ENCODE measurements at regions not wholly inside any gene's neighbourhood (a gene's known extent, or its start where the extent isn't known, plus 50 kb on each side); places are given as distances from the start of the nearest gene placed in this dataset.

GRCh38 chr5:114265432-114266060 is 96.3 kb upstream of the KCNN2 start:
- TF ChIP-seq, protein P1, sequence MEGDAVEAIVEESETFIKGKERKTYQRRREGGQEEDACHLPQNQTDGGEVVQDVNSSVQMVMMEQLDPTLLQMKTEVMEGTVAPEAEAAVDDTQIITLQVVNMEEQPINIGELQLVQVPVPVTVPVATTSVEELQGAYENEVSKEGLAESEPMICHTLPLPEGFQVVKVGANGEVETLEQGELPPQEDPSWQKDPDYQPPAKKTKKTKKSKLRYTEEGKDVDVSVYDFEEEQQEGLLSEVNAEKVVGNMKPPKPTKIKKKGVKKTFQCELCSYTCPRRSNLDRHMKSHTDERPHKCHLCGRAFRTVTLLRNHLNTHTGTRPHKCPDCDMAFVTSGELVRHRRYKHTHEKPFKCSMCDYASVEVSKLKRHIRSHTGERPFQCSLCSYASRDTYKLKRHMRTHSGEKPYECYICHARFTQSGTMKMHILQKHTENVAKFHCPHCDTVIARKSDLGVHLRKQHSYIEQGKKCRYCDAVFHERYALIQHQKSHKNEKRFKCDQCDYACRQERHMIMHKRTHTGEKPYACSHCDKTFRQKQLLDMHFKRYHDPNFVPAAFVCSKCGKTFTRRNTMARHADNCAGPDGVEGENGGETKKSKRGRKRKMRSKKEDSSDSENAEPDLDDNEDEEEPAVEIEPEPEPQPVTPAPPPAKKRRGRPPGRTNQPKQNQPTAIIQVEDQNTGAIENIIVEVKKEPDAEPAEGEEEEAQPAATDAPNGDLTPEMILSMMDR (IDR thresholded peaks at IDR 0.05) = no peak
- no peak for TF ChIP-seq SIN3A (IDR thresholded peaks at IDR 0.05; ENCODE audit: borderline replicate concordance, insufficient read depth, low read depth, low read length)
- TF ChIP-seq, protein P2, sequence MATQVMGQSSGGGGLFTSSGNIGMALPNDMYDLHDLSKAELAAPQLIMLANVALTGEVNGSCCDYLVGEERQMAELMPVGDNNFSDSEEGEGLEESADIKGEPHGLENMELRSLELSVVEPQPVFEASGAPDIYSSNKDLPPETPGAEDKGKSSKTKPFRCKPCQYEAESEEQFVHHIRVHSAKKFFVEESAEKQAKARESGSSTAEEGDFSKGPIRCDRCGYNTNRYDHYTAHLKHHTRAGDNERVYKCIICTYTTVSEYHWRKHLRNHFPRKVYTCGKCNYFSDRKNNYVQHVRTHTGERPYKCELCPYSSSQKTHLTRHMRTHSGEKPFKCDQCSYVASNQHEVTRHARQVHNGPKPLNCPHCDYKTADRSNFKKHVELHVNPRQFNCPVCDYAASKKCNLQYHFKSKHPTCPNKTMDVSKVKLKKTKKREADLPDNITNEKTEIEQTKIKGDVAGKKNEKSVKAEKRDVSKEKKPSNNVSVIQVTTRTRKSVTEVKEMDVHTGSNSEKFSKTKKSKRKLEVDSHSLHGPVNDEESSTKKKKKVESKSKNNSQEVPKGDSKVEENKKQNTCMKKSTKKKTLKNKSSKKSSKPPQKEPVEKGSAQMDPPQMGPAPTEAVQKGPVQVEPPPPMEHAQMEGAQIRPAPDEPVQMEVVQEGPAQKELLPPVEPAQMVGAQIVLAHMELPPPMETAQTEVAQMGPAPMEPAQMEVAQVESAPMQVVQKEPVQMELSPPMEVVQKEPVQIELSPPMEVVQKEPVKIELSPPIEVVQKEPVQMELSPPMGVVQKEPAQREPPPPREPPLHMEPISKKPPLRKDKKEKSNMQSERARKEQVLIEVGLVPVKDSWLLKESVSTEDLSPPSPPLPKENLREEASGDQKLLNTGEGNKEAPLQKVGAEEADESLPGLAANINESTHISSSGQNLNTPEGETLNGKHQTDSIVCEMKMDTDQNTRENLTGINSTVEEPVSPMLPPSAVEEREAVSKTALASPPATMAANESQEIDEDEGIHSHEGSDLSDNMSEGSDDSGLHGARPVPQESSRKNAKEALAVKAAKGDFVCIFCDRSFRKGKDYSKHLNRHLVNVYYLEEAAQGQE (IDR thresholded peaks at IDR 0.05; ENCODE audit: insufficient read depth in 1 of 2, low read depth in 2 of 2, low read length in 1 of 2) = no peak
- TF ChIP-seq POLR2AphosphoS5 (IDR thresholded peaks at IDR 0.05; ENCODE audit: low read depth, low read length) = no peak
- no peak for TF ChIP-seq TCF7L2 (IDR thresholded peaks at IDR 0.05; ENCODE audit: low read depth, low read length)

All from Panc1 (cell line).